LNCAP (cell line): ENCODE measurements at regions not wholly inside any gene's neighbourhood (a gene's known extent, or its start where the extent isn't known, plus 50 kb on each side); places are given as distances from the start of the nearest gene placed in this dataset.

ENCODE experiments used
- CTCF ChIP-seq: fragments of 450-650 bp; IDR thresholded peaks from 2 replicates; pipeline ENCODE4 v1.5.1; 2017; ENCODE audit warnings: mild to moderate bottlenecking

GRCh38 chrX:110449312-110449711, 90.7 kb downstream of the RTL9 start:
- TF ChIP-seq CTCF = no peak

DNA sequence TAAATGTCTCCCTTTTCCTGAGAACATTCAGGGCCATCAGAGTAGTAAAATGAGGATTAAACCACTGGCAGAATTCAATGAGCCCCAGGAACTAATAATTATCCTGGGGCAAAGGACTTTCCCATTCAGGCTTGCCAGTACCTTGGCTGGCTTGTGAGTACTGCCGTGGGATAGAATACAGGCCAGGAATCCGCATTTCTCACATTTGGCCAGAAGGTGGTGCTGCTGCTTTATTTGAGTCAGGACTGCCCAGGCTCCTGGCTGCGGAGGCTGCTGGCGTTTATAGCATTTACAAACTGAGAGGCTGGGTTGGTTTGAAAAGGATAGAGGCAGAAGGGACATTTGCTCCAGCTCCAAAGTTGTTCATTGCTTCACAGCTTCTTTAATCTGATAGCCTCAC, 91.4 kb downstream of the RTL9 start:
- peak; percentile 61 for TF ChIP-seq CTCF

GRCh38 chrX:110454336-110454735, 95.7 kb downstream of the RTL9 start:
- no peak for TF ChIP-seq CTCF

- no peak for TF ChIP-seq CTCF
Measured at GRCh38 chrX:110462957-110463356, 104.3 kb downstream of the RTL9 start.

- no peak for TF ChIP-seq CTCF
Measured at GRCh38 chrX:110466790-110467189, 108.1 kb downstream of the RTL9 start.

DNA sequence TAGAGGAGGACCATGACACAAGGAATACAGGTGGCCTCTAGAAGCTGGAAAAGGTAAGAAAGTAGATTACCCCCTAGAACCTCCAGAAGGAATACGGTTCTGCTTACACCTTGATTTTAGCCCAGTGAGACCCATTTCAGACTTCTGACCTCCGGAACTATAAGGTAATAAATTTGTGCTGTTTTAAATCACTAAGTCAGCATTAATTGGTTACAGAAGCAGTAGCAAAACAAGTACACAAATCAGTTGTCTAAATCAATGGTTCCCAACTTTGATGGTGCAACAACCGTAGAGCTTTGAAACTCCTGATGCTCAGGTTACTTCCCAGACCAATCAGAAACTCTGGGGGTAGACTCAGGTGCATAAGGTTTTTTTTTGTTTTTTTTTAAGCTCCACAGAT, 113.6 kb downstream of the RTL9 start:
- no peak for TF ChIP-seq CTCF

GRCh38 chrX:110477593-110478228, 119.1 kb downstream of the RTL9 start:
- TF ChIP-seq CTCF = no peak
